HCT116 (cell line): ENCODE measurements at regions not wholly inside any gene's neighbourhood (a gene's known extent, or its start where the extent isn't known, plus 50 kb on each side); places are given as distances from the start of the nearest gene placed in this dataset.

Source experiments
- ATAC-seq: fragments of 200-7000 bp; cut with Tn5 transposase; 2 replicates; pipeline ENCODE4 v1.9.1; 2020; ENCODE audit warnings: mild to moderate bottlenecking, moderate library complexity
- BruUV-seq: library from RNA; stranded (reverse); fragments of 400-500 nt; replicated peaks from 2 replicates; lab custom pipeline; 2021; lab: Mats Ljungman, UMichigan
- CTCF ChIA-PET: fragments of 300-600 bp; sonication (Branson Sonifier 250); formaldehyde crosslinking; loops from one replicate; lab custom pipeline; 2021; ENCODE audit warnings: antibody characterized with exemption; lab: Charles Lee
- POLR2A ChIA-PET: fragments of 300-600, 350-600 bp; sonication (Branson Sonifier 250); formaldehyde crosslinking; loops from one replicate; lab custom pipeline; 2021; ENCODE audit warnings: antibody characterized with exemption; lab: Charles Lee
- RAD21 ChIA-PET, 2 experiments: fragments of 300-600 bp; sonication (Branson Sonifier 250); formaldehyde crosslinking; loops; one replicate each; lab custom pipeline; 2023; ENCODE audit warnings: low total read pairs in 2 of 2; ENCODE audit not compliant: uncharacterized antibody in 2 of 2, unreplicated experiment in 2 of 2, low non-redundant PET in 1 of 2; lab: Charles Lee
- DNase-seq: peaks from one replicate; pipeline ENCODE4 v3.0.0-alpha.2; 2010; ENCODE audit warnings: low read depth, low spot score
- H2AFZ ChIP-seq: fragments of 200-600 bp; shearing (Covaris generic), sonication (generic); 2 replicates; pipeline ENCODE4 v1.6.1; 2017; ENCODE audit warnings: low read depth, mixed run types, mixed read lengths, antibody characterized with exemption, low read length; ENCODE audit not compliant: poor library complexity, severe bottlenecking
- H3K27ac ChIP-seq: 2 replicates; pipeline ENCODE4 v1.5.1; 2012; ENCODE audit warnings: low read depth, low read length
- H3K27me3 ChIP-seq: fragments of 200-600 bp; sonication (generic); 2 replicates; pipeline ENCODE4 v1.6.1; 2016; ENCODE audit warnings: mixed run types, low read length, mixed read lengths; ENCODE audit not compliant: insufficient read depth
- H3K36me3 ChIP-seq, 2 experiments: fragments of 200-500 bp in 1 of 2; fragments of 200-600 bp in 1 of 2; sonication (Bioruptor generic) in 1 of 2; sonication (generic) in 1 of 2; 2 replicates each; pipeline versions ENCODE4 v1.5.1 to v1.6.1; 2014 to 2016; ENCODE audit warnings: low read length in 2 of 2, inconsistent platforms in 1 of 2, mixed read lengths in 1 of 2, mixed run types in 1 of 2; ENCODE audit not compliant: insufficient read depth in 2 of 2, control insufficient read depth in 1 of 2
- H3K4me1 ChIP-seq, 2 experiments: fragments of 200-600 bp in 1 of 2; sonication (generic) in 1 of 2; 2 replicates each; pipeline versions ENCODE4 v1.5.1 to v1.6.1; 2012 to 2017; ENCODE audit warnings: low read length in 2 of 2, inconsistent platforms in 1 of 2, mild to moderate bottlenecking in 1 of 2, mixed read lengths in 1 of 2, mixed run types in 1 of 2, moderate library complexity in 1 of 2; ENCODE audit not compliant: insufficient read depth in 2 of 2, control insufficient read depth in 1 of 2
- H3K4me2 ChIP-seq: fragments of 200-600 bp; sonication (generic); 2 replicates; pipeline ENCODE4 v1.6.1; 2017; ENCODE audit warnings: mixed run types, low read length, mixed read lengths
- H3K4me3 ChIP-seq, 2 experiments: fragments of 200-600 bp in 1 of 2; sonication (generic) in 1 of 2; replicated peaks in 1 of 2; 2 replicates each; pipeline ENCODE4 v1.5.1; 2011 to 2016; ENCODE audit warnings: low read length in 2 of 2, control low read depth in 1 of 2, low read depth in 1 of 2, mild to moderate bottlenecking in 1 of 2, mixed read lengths in 1 of 2, mixed run types in 1 of 2
- H3K79me2 ChIP-seq: fragments of 200-600 bp; sonication (generic); 2 replicates; pipeline ENCODE4 v1.6.1; 2017; ENCODE audit warnings: mild to moderate bottlenecking, mixed run types, low read length, moderate library complexity, mixed read lengths; ENCODE audit not compliant: insufficient read depth
- H3K9ac ChIP-seq: fragments of 200-600 bp; sonication (generic); 2 replicates; pipeline ENCODE4 v1.6.1; 2016; ENCODE audit warnings: low read length, mixed read lengths
- H3K9me2 ChIP-seq: fragments of 200-600 bp; sonication (generic), shearing (Covaris generic); 2 replicates; pipeline ENCODE4 v1.6.1; 2017; ENCODE audit warnings: mixed run types, mild to moderate bottlenecking, moderate library complexity; ENCODE audit not compliant: insufficient read depth
- H3K9me3 ChIP-seq, 2 experiments: fragments of 200-500 bp in 1 of 2; fragments of 200-600 bp in 1 of 2; sonication (Bioruptor generic) in 1 of 2; sonication (generic) in 1 of 2; 2 replicates each; pipeline ENCODE4 v1.6.1; 2014 to 2017; ENCODE audit warnings: low read length in 2 of 2, mixed read lengths in 2 of 2, inconsistent platforms in 1 of 2, low read depth in 1 of 2, mild to moderate bottlenecking in 1 of 2, mixed run types in 1 of 2, moderate library complexity in 1 of 2; ENCODE audit not compliant: control insufficient read depth in 1 of 2, insufficient read depth in 1 of 2
- H4K20me1 ChIP-seq: fragments of 200-600 bp; sonication (generic), shearing (Covaris generic); 2 replicates; pipeline ENCODE4 v1.6.1; 2017; ENCODE audit warnings: mixed run types, mild to moderate bottlenecking, moderate library complexity; ENCODE audit not compliant: insufficient read depth
- ATF3 ChIP-seq: IDR thresholded peaks from 2 replicates; pipeline ENCODE4 v1.6.1; 2012
- CEBPB ChIP-seq: IDR thresholded peaks from 2 replicates; pipeline ENCODE4 v1.6.1; 2012; ENCODE audit warnings: low read depth
- CTCF ChIP-seq, 3 experiments: fragments of 200-600 bp in 1 of 3; sonication (generic) in 1 of 3; IDR thresholded peaks in 2 of 3; conservative IDR thresholded peaks in 1 of 3; 2 replicates each; pipeline ENCODE4 v1.5.1; 2012 to 2017; ENCODE audit warnings: low read depth in 2 of 3, low read length in 2 of 3, antibody characterized with exemption in 1 of 3, borderline replicate concordance in 1 of 3, control low read depth in 1 of 3, mild to moderate bottlenecking in 1 of 3, mixed read lengths in 1 of 3, mixed run types in 1 of 3, moderate library complexity in 1 of 3; ENCODE audit not compliant: insufficient read depth in 1 of 3
- EGR1 ChIP-seq: IDR thresholded peaks from 2 replicates; pipeline ENCODE4 v1.6.1; 2012; ENCODE audit warnings: low read depth
- ELF1 ChIP-seq: IDR thresholded peaks from 2 replicates; pipeline ENCODE4 v1.6.1; 2012; ENCODE audit warnings: low read depth, borderline replicate concordance
- EZH2 ChIP-seq: fragments of 200-600 bp; sonication (generic); IDR thresholded peaks from 2 replicates; pipeline ENCODE4 v1.6.1; 2017; ENCODE audit warnings: antibody characterized with exemption, mixed run types
- JUND ChIP-seq: IDR thresholded peaks from 2 replicates; pipeline ENCODE4 v1.6.1; 2012
- SIN3A ChIP-seq: IDR thresholded peaks from 2 replicates; pipeline ENCODE4 v1.6.1; 2012; ENCODE audit warnings: low read depth
- SP1 ChIP-seq: IDR thresholded peaks from 2 replicates; pipeline ENCODE4 v1.6.1; 2012; ENCODE audit warnings: low read depth
- SRF ChIP-seq: IDR thresholded peaks from 2 replicates; pipeline ENCODE4 v1.6.1; 2012; ENCODE audit warnings: low read depth
- ZBTB33 ChIP-seq: IDR thresholded peaks from 2 replicates; pipeline ENCODE4 v1.6.1; 2011; ENCODE audit warnings: mild to moderate bottlenecking, low read length, moderate library complexity; ENCODE audit not compliant: insufficient replicate concordance; ENCODE audit errors: extremely low read depth
- ZFX ChIP-seq: fragments of 450-650 bp; IDR thresholded peaks from 2 replicates; pipeline ENCODE4 v1.6.1; 2017
- ZNF274 ChIP-seq: fragments of 200-500 bp; sonication (Bioruptor generic); IDR thresholded peaks from 2 replicates; pipeline ENCODE4 v1.6.1; 2014; ENCODE audit warnings: mild to moderate bottlenecking, low read depth, low read length, inconsistent platforms
- intact Hi-C: fragments of 100-400 bp; cut with micrococcal nuclease; formaldehyde crosslinking; loops from 2 replicates; pipeline ENCODE4 v1.10.0; 2022

GRCh38 chr10:2686691-2687090 is 380.7 kb upstream of the PFKP start:
- no peak overlapping the region for H3K27ac ChIP-seq
- H3K9me3 ChIP-seq: peaks cover 5 to 15% of the 10 kb centered on the region in 2 experiments; a peak in 2 of 4 replicates
- ATAC-seq (no peak), DNase-seq (no peak)
- no peaks in the 10 kb centered on the region for H3K36me3 ChIP-seq
- H4K20me1 ChIP-seq: no peaks in the 10 kb centered on the region
- intact Hi-C loops: no loop called here
- H3K27me3 ChIP-seq: no peaks in the 10 kb centered on the region
- CTCF ChIA-PET: no interaction called here
- H3K79me2 ChIP-seq: no peaks in the 10 kb centered on the region
- no peak overlapping the region for H3K9ac ChIP-seq
- H3K4me3 ChIP-seq: no peak overlapping the region
- RAD21 ChIA-PET: no interaction called here
- no peak for TF ChIP-seq EZH2
- no peak for TF ChIP-seq CEBPB
- TF ChIP-seq SIN3A: no peak
- TF ChIP-seq ZBTB33: no peak
- TF ChIP-seq EGR1: no peak
- no peak for TF ChIP-seq SRF
- no peak for TF ChIP-seq SP1
- no peak for TF ChIP-seq JUND
- no peak for TF ChIP-seq ZNF274
- H2AFZ ChIP-seq: no peak overlapping the region
- POLR2A ChIA-PET: no interaction called here
- no peak overlapping the region for H3K4me2 ChIP-seq
- no peaks in the 10 kb centered on the region for H3K9me2 ChIP-seq
- no TSS peak for BruUV-seq
- no peaks in the 10 kb centered on the region for H3K4me1 ChIP-seq

- Histone ChIP-seq H3K27me3 (no peaks in the 10 kb centered on the region), H3K27ac (no peak overlapping the region), H3K4me1 (no peaks in the 10 kb centered on the region), H3K79me2 (no peaks in the 10 kb centered on the region), H3K4me2 (no peak overlapping the region), H2AFZ (no peak overlapping the region), H3K9ac (no peak overlapping the region), H3K4me3 (no peak overlapping the region), H3K9me2 (no peaks in the 10 kb centered on the region), H3K9me3 (peaks cover 6 to 7% of the 10 kb centered on the region in 2 experiments; a peak in 2 of 4 replicates), H3K36me3 (no peaks in the 10 kb centered on the region), H4K20me1 (no peaks in the 10 kb centered on the region)
- intact Hi-C loops: no loop called here
- CTCF ChIA-PET: no interaction called here
- RAD21 ChIA-PET: no interaction called here
- DNase-seq: no peak
- no peak for ATAC-seq
- POLR2A ChIA-PET: no interaction called here
- TF ChIP-seq SRF (no peak), SP1 (no peak), ZFX (no peak), ZBTB33 (no peak), ATF3 (no peak), ELF1 (no peak), CTCF (IDR thresholded peaks at IDR 0.05 in 2 of 3, conservative IDR thresholded peaks at IDR 0.05 in 1 of 3; ENCODE audit: borderline replicate concordance in 1 of 3, insufficient read depth in 1 of 3, low read depth in 2 of 3, low read length in 2 of 3) (no peak), EGR1 (no peak)
- BruUV-seq: no TSS peak
These were observed 384.9 kb upstream of the PFKP start for GRCh38 chr10:2682491-2682890.
